Endothelial cell of umbilical vein (primary cell): ENCODE measurements at regions not wholly inside any gene's neighbourhood (a gene's known extent, or its start where the extent isn't known, plus 50 kb on each side); places are given as distances from the start of the nearest gene placed in this dataset.

ENCODE experiments used
- BruUV-seq: library from RNA; stranded (reverse); fragments of 400-500 nt; replicated peaks from 2 replicates; lab custom pipeline; 2021; lab: Mats Ljungman, UMichigan
- CTCF ChIA-PET: fragments of 300-600, 350-600 bp; sonication (Branson Sonifier 250); formaldehyde crosslinking; loops from one replicate; lab custom pipeline; 2021; ENCODE audit warnings: antibody characterized with exemption, inconsistent platforms; lab: Charles Lee
- POLR2A ChIA-PET: fragments of 300-600, 350-600 bp; sonication (Branson Sonifier 250); formaldehyde crosslinking; loops from one replicate; lab custom pipeline; 2021; ENCODE audit warnings: antibody characterized with exemption, inconsistent platforms; lab: Charles Lee
- DNase-seq: peaks from one replicate; pipeline ENCODE4 v3.0.0-alpha.2; 2011; ENCODE audit warnings: low read depth, low spot score
- FAIRE-seq: peaks from 2 replicates; lab custom pipeline; 2011; peaks lifted over from hg19 to GRCh38; lab: Jason Lieb, UNC
- H2AFZ ChIP-seq: 2 replicates; pipeline ENCODE4 v1.6.0; 2012; ENCODE audit warnings: low read depth, low read length, control low read depth, inconsistent platforms
- H3K27ac ChIP-seq: 2 replicates; pipeline ENCODE4 v1.5.1; 2011; ENCODE audit warnings: low read depth, mild to moderate bottlenecking, control low read depth, low read length, moderate library complexity; ENCODE audit not compliant: insufficient read depth
- H3K27me3 ChIP-seq, 2 experiments: 2 replicates each; pipeline versions ENCODE4 v1.6.0 to v1.6.1; 2011; ENCODE audit warnings: low read length in 2 of 2, mixed read lengths in 1 of 2; ENCODE audit not compliant: control insufficient read depth in 2 of 2, insufficient read depth in 2 of 2
- H3K36me3 ChIP-seq, 2 experiments: 2 replicates in 1 of 2; 3 replicates in 1 of 2; pipeline ENCODE4 v1.5.1; 2011; ENCODE audit warnings: low read length in 2 of 2, mild to moderate bottlenecking in 1 of 2, moderate library complexity in 1 of 2; ENCODE audit not compliant: control insufficient read depth in 2 of 2, insufficient read depth in 2 of 2; ENCODE audit errors: extremely low read depth in 1 of 2
- H3K4me1 ChIP-seq: 3 replicates; pipeline ENCODE4 v1.5.1; 2011; ENCODE audit warnings: mild to moderate bottlenecking, low read length; ENCODE audit not compliant: control insufficient read depth, insufficient read depth; ENCODE audit errors: extremely low read depth
- H3K4me2 ChIP-seq: 2 replicates; pipeline ENCODE4 v1.6.1; 2011; ENCODE audit warnings: low read length, control low read depth, mixed read lengths; ENCODE audit not compliant: insufficient read depth
- H3K4me3 ChIP-seq, 3 experiments: fragments of 200-600 bp in 1 of 3; sonication (generic), shearing (Covaris generic) in 1 of 3; replicated peaks in 1 of 3; 2 replicates each; pipeline ENCODE4 v1.5.1; 2011 to 2016; ENCODE audit warnings: control low read depth in 3 of 3, low read length in 3 of 3, mild to moderate bottlenecking in 2 of 3, inconsistent platforms in 1 of 3, low read depth in 1 of 3, moderate library complexity in 1 of 3; ENCODE audit not compliant: insufficient read depth in 1 of 3
- H3K79me2 ChIP-seq: 2 replicates; pipeline ENCODE4 v1.6.0; 2012; ENCODE audit warnings: low read length, inconsistent platforms; ENCODE audit not compliant: control insufficient read depth, insufficient read depth
- H3K9ac ChIP-seq: replicated peaks from 2 replicates; pipeline ENCODE3; 2011; ENCODE audit warnings: low read length, control low read depth; ENCODE audit not compliant: insufficient read depth; ENCODE audit errors: extremely low read depth
- H3K9me1 ChIP-seq: replicated peaks from 3 replicates; pipeline ENCODE4 v1.6.0; 2011; ENCODE audit warnings: mild to moderate bottlenecking, low read length; ENCODE audit not compliant: control insufficient read depth, insufficient read depth; ENCODE audit errors: extremely low read depth
- H3K9me3 ChIP-seq: replicated peaks from 2 replicates; pipeline ENCODE4 v1.5.1; 2012; ENCODE audit warnings: low read length, inconsistent platforms; ENCODE audit not compliant: control insufficient read depth, insufficient read depth
- H4K20me1 ChIP-seq: replicated peaks from 2 replicates; pipeline ENCODE3; 2011; ENCODE audit warnings: mild to moderate bottlenecking, low read length; ENCODE audit not compliant: control insufficient read depth, insufficient read depth; ENCODE audit errors: extremely low read depth
- CTCF ChIP-seq, 2 donors: IDR thresholded peaks; 1 replicate in 1 of 2; 2 replicates in 1 of 2; pipeline ENCODE4 v1.5.1; 2011; ENCODE audit warnings: low read length in 2 of 2, mild to moderate bottlenecking in 2 of 2, moderate library complexity in 2 of 2, control low read depth in 1 of 2, inconsistent platforms in 1 of 2, low read depth in 1 of 2; ENCODE audit not compliant: insufficient read depth in 1 of 2; ENCODE audit errors: extremely low read depth in 1 of 2
- EZH2 ChIP-seq: IDR thresholded peaks from 2 replicates; pipeline ENCODE4 v1.6.1; 2012; ENCODE audit warnings: borderline replicate concordance, low read depth, mild to moderate bottlenecking, moderate library complexity, low read length, inconsistent platforms; ENCODE audit not compliant: severe bottlenecking
- FOS ChIP-seq: IDR thresholded peaks from 2 replicates; pipeline ENCODE4 v1.6.1; 2011; ENCODE audit warnings: mild to moderate bottlenecking, low read length, moderate library complexity, borderline replicate concordance; ENCODE audit not compliant: insufficient read depth
- GATA2 ChIP-seq: IDR thresholded peaks from 2 replicates; pipeline ENCODE4 v1.7.0; 2011; ENCODE audit warnings: low read depth, mild to moderate bottlenecking, moderate library complexity, mixed read lengths, low read length; ENCODE audit not compliant: insufficient read length, insufficient read depth
- JUN ChIP-seq: IDR thresholded peaks from 2 replicates; pipeline ENCODE4 v1.6.1; 2011; ENCODE audit warnings: borderline replicate concordance, low read depth; ENCODE audit not compliant: insufficient read length, insufficient read depth
- MAX ChIP-seq: IDR thresholded peaks from 2 replicates; pipeline ENCODE4 v1.6.1; 2011; ENCODE audit not compliant: insufficient read depth, insufficient read length
- MYC ChIP-seq: IDR thresholded peaks from one replicate; pipeline ENCODE4 v1.6.1; 2011; ENCODE audit warnings: mild to moderate bottlenecking, low read depth, low read length
- POLR2A ChIP-seq: IDR thresholded peaks from 2 replicates; pipeline ENCODE4 v1.6.1; 2012; ENCODE audit warnings: low read depth, mild to moderate bottlenecking, control low read depth, low read length
- POLR2AphosphoS5 ChIP-seq: IDR thresholded peaks from 2 replicates; pipeline ENCODE4 v1.6.1; 2012; ENCODE audit warnings: low read depth, mild to moderate bottlenecking, control low read depth, low read length, moderate library complexity; ENCODE audit not compliant: insufficient read depth
- dilution Hi-C: fragments of 300-500 bp; cut with MboI; formaldehyde crosslinking; loops from one replicate; pipeline ENCODE4 v1.15.0; 2019; ENCODE audit warnings: low sequenced_read_pairs; ENCODE audit not compliant: extremely low pct_ligation_motif_present
- intact Hi-C: fragments of 100-400 bp; cut with micrococcal nuclease; formaldehyde crosslinking; loops from one replicate; pipeline ENCODE4 v1.10.0; 2022

- Histone ChIP-seq H3K79me2 (no peaks in the 10 kb centered on the region), H3K27me3 (no peaks in the 10 kb centered on the region), H3K9me3 (no peaks in the 10 kb centered on the region), H3K4me2 (no peak overlapping the region), H2AFZ (no peak overlapping the region), H3K4me3 (no peak overlapping the region), H3K36me3 (no peaks in the 10 kb centered on the region), H3K9me1 (no peaks in the 10 kb centered on the region), H3K4me1 (no peaks in the 10 kb centered on the region), H3K9ac (no peak overlapping the region), H4K20me1 (no peaks in the 10 kb centered on the region), H3K27ac (no peak overlapping the region)
- dilution Hi-C loops, result no loop called here
- POLR2A ChIA-PET, result no interaction called here
- intact Hi-C loops, result no loop called here
- FAIRE-seq (no peak), DNase-seq (no peak)
- CTCF ChIA-PET, result interaction anchor here (1.3 kb wide), 1 partner anchor 317 kb away, joined by 3 read pairs; no protein-coding TSS in a partner anchor
- BruUV-seq, result no TSS peak
- TF ChIP-seq POLR2AphosphoS5 (no peak), EZH2 (no peak), POLR2A (no peak), MYC (no peak), JUN (no peak), CTCF (IDR thresholded peaks at IDR 0.05; ENCODE audit: extremely low read depth in 1 of 2, insufficient read depth in 1 of 2, low read depth in 1 of 2, low read length in 2 of 2) (no peak), GATA2 (no peak), MAX (no peak), FOS (no peak)
These were observed 167.8 kb downstream of the CCDC71L start for GRCh38 chr7:106493041-106493731.
